Liver (tissue), 3 donors: ENCODE measurements at regions not wholly inside any gene's neighbourhood (a gene's known extent, or its start where the extent isn't known, plus 50 kb on each side); places are given as distances from the start of the nearest gene placed in this dataset.

Experiments used
- EGR1 ChIP-seq, 2 donors: IDR thresholded peaks; 2 replicates each; pipeline ENCODE4 v1.6.1; 2016 to 2018; ENCODE audit warnings: antibody characterized with exemption in 2 of 2, low read depth in 2 of 2
- GABPA ChIP-seq, 2 donors: IDR thresholded peaks in 1 of 2; conservative IDR thresholded peaks in 1 of 2; 2 replicates each; pipeline ENCODE4 v1.6.1; 2016; ENCODE audit warnings: antibody characterized with exemption in 2 of 2, mild to moderate bottlenecking in 1 of 2, moderate library complexity in 1 of 2
- HNF4A ChIP-seq, 2 donors: conservative IDR thresholded peaks; 2 replicates each; pipeline ENCODE4 v1.6.1; 2016; ENCODE audit warnings: antibody characterized with exemption in 2 of 2, mild to moderate bottlenecking in 2 of 2
- JUND ChIP-seq, 2 donors: IDR thresholded peaks; 2 replicates each; pipeline ENCODE4 v1.6.1; 2016; ENCODE audit warnings: antibody characterized with exemption in 2 of 2
- NR2F2 ChIP-seq: IDR thresholded peaks from 2 replicates; pipeline ENCODE4 v1.6.1; 2016; ENCODE audit warnings: antibody characterized with exemption
- RAD21 ChIP-seq, 2 donors: IDR thresholded peaks; 2 replicates each; pipeline ENCODE4 v1.6.1; 2016; ENCODE audit warnings: antibody characterized with exemption in 2 of 2, mild to moderate bottlenecking in 2 of 2
- SP1 ChIP-seq: IDR thresholded peaks from 2 replicates; pipeline ENCODE4 v1.6.1; 2018; ENCODE audit warnings: antibody characterized with exemption, mild to moderate bottlenecking
- TAF1 ChIP-seq: conservative IDR thresholded peaks from 2 replicates; pipeline ENCODE4 v1.6.1; 2016; ENCODE audit warnings: antibody characterized with exemption, mild to moderate bottlenecking
- YY1 ChIP-seq: IDR thresholded peaks from 2 replicates; pipeline ENCODE4 v1.6.1; 2016; ENCODE audit warnings: antibody characterized with exemption, mild to moderate bottlenecking
- TF ChIP-seq, protein P1 (sequence below): IDR thresholded peaks from 2 replicates; pipeline ENCODE4 v1.6.1; 2016; ENCODE audit warnings: antibody characterized with exemption
- TF ChIP-seq, protein P2 (sequence below): fragments of 150-350 bp; IDR thresholded peaks from 2 replicates; pipeline ENCODE4 v1.5.1; 2017; ENCODE audit warnings: improper control_type of control experiment, low read depth, low read length; ENCODE audit not compliant: missing input control
- TF ChIP-seq, protein P3 (sequence below): IDR thresholded peaks from 2 replicates; pipeline ENCODE4 v1.6.1; 2016; ENCODE audit warnings: antibody characterized with exemption
- TF ChIP-seq, protein P4 (sequence below): IDR thresholded peaks from 2 replicates; pipeline ENCODE4 v1.6.1; 2016; ENCODE audit warnings: antibody characterized with exemption, mild to moderate bottlenecking
- TF ChIP-seq, protein P5 (sequence below): IDR thresholded peaks from 2 replicates; pipeline ENCODE4 v1.6.1; 2016; ENCODE audit warnings: antibody characterized with exemption
- donor health status: healthy.
- donor health status: healthy.

DNA sequence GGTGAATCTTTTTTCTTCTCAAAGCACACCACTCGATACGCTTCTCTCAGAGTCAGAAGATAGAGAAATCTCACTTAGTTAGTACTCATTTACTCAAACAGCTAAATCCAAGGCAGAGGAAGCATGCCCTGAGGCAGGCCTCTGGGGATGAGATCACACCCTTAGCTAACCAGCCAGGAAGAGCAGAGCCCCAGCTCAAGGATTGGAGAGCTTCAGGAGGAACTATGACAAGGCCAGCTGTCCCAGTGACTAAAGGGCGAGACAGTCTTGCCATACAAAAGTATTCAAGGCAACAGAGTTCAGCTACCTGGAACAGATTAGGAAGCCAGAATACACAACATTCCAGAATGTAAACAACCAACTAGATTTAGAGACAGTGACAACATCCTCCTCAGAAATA is 197.7 kb upstream of the CCDC196 start:
- TF ChIP-seq, protein P1, sequence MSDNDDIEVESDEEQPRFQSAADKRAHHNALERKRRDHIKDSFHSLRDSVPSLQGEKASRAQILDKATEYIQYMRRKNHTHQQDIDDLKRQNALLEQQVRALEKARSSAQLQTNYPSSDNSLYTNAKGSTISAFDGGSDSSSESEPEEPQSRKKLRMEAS, result no peak
- TF ChIP-seq, protein P2, sequence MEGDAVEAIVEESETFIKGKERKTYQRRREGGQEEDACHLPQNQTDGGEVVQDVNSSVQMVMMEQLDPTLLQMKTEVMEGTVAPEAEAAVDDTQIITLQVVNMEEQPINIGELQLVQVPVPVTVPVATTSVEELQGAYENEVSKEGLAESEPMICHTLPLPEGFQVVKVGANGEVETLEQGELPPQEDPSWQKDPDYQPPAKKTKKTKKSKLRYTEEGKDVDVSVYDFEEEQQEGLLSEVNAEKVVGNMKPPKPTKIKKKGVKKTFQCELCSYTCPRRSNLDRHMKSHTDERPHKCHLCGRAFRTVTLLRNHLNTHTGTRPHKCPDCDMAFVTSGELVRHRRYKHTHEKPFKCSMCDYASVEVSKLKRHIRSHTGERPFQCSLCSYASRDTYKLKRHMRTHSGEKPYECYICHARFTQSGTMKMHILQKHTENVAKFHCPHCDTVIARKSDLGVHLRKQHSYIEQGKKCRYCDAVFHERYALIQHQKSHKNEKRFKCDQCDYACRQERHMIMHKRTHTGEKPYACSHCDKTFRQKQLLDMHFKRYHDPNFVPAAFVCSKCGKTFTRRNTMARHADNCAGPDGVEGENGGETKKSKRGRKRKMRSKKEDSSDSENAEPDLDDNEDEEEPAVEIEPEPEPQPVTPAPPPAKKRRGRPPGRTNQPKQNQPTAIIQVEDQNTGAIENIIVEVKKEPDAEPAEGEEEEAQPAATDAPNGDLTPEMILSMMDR, result no peak
- TF ChIP-seq RAD21 (IDR thresholded peaks at IDR 0.05), result no peak
- no peak for TF ChIP-seq JUND (IDR thresholded peaks at IDR 0.05)
- TF ChIP-seq, protein P3, sequence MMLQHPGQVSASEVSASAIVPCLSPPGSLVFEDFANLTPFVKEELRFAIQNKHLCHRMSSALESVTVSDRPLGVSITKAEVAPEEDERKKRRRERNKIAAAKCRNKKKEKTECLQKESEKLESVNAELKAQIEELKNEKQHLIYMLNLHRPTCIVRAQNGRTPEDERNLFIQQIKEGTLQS, result no peak
- TF ChIP-seq, protein P4, sequence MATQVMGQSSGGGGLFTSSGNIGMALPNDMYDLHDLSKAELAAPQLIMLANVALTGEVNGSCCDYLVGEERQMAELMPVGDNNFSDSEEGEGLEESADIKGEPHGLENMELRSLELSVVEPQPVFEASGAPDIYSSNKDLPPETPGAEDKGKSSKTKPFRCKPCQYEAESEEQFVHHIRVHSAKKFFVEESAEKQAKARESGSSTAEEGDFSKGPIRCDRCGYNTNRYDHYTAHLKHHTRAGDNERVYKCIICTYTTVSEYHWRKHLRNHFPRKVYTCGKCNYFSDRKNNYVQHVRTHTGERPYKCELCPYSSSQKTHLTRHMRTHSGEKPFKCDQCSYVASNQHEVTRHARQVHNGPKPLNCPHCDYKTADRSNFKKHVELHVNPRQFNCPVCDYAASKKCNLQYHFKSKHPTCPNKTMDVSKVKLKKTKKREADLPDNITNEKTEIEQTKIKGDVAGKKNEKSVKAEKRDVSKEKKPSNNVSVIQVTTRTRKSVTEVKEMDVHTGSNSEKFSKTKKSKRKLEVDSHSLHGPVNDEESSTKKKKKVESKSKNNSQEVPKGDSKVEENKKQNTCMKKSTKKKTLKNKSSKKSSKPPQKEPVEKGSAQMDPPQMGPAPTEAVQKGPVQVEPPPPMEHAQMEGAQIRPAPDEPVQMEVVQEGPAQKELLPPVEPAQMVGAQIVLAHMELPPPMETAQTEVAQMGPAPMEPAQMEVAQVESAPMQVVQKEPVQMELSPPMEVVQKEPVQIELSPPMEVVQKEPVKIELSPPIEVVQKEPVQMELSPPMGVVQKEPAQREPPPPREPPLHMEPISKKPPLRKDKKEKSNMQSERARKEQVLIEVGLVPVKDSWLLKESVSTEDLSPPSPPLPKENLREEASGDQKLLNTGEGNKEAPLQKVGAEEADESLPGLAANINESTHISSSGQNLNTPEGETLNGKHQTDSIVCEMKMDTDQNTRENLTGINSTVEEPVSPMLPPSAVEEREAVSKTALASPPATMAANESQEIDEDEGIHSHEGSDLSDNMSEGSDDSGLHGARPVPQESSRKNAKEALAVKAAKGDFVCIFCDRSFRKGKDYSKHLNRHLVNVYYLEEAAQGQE, result no peak
- no peak for TF ChIP-seq HNF4A (conservative IDR thresholded peaks at IDR 0.05)
- no peak for TF ChIP-seq SP1
- TF ChIP-seq TAF1, result no peak
- no peak for TF ChIP-seq EGR1 (IDR thresholded peaks at IDR 0.05; ENCODE audit: low read depth in 2 of 2)
- TF ChIP-seq YY1, result no peak
- TF ChIP-seq GABPA (IDR thresholded peaks at IDR 0.05 in 1 of 2, conservative IDR thresholded peaks at IDR 0.05 in 1 of 2), result no peak
- TF ChIP-seq NR2F2, result no peak
- TF ChIP-seq, protein P5, sequence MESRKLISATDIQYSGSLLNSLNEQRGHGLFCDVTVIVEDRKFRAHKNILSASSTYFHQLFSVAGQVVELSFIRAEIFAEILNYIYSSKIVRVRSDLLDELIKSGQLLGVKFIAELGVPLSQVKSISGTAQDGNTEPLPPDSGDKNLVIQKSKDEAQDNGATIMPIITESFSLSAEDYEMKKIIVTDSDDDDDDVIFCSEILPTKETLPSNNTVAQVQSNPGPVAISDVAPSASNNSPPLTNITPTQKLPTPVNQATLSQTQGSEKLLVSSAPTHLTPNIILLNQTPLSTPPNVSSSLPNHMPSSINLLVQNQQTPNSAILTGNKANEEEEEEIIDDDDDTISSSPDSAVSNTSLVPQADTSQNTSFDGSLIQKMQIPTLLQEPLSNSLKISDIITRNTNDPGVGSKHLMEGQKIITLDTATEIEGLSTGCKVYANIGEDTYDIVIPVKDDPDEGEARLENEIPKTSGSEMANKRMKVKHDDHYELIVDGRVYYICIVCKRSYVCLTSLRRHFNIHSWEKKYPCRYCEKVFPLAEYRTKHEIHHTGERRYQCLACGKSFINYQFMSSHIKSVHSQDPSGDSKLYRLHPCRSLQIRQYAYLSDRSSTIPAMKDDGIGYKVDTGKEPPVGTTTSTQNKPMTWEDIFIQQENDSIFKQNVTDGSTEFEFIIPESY, result no peak
